DMS114 treated with DMSO at 0.1 percent for 48 hours (cell line): ENCODE measurements at regions not wholly inside any gene's neighbourhood (a gene's known extent, or its start where the extent isn't known, plus 50 kb on each side); places are given as distances from the start of the nearest gene placed in this dataset.
"Not testable (repeated sequence)": the region's sequence is repeated elsewhere in the genome, so short reads cannot be mapped to it uniquely, and the experiment has no call there.

Source experiments
- DNase-seq: peaks from one replicate; lab custom pipeline; 2025; ENCODE audit not compliant: unreplicated experiment; lab: John Stamatoyannopoulos, UW

- no peak for DNase-seq
These were observed 406.5 kb upstream of the EDIL3 start for GRCh38 chr5:84791138-84791537.

- no peak for DNase-seq
These were observed 405.7 kb upstream of the EDIL3 start for GRCh38 chr5:84790406-84790805.

GRCh38 chr5:84783003-84783402, 398.3 kb upstream of the EDIL3 start:
- no peak for DNase-seq

- no peak for DNase-seq
These were observed 394.5 kb upstream of the EDIL3 start for GRCh38 chr5:84779186-84779585.

- DNase-seq, result no peak
These were observed 379.5 kb upstream of the EDIL3 start for GRCh38 chr5:84764227-84764626.

- DNase-seq, result no peak
These were observed 373.3 kb upstream of the EDIL3 start for GRCh38 chr5:84758008-84758407.

- no peak for DNase-seq
These were observed 368.1 kb upstream of the EDIL3 start for GRCh38 chr5:84752780-84753179.

GRCh38 chr5:84748313-84748712, 363.6 kb upstream of the EDIL3 start:
- no peak for DNase-seq

GRCh38 chr5:84746280-84746679, 361.6 kb upstream of the EDIL3 start:
- DNase-seq, result not testable (repeated sequence)

- no peak for DNase-seq
These were observed 356.4 kb upstream of the EDIL3 start for GRCh38 chr5:84741056-84741455.

GRCh38 chr5:84729326-84729725, 344.6 kb upstream of the EDIL3 start:
- DNase-seq, result no peak

- no peak for DNase-seq
These were observed 343.0 kb upstream of the EDIL3 start for GRCh38 chr5:84727708-84728107.

GRCh38 chr5:84725946-84726570, 341.4 kb upstream of the EDIL3 start:
- DNase-seq, result no peak

GRCh38 chr5:84724683-84725082, 340.0 kb upstream of the EDIL3 start:
- no peak for DNase-seq

GRCh38 chr5:84724181-84724580, 339.5 kb upstream of the EDIL3 start:
- no peak for DNase-seq

- DNase-seq, result no peak
These were observed 333.7 kb upstream of the EDIL3 start for GRCh38 chr5:84718377-84718776.

- no peak for DNase-seq
These were observed 331.0 kb upstream of the EDIL3 start for GRCh38 chr5:84715686-84716085.

- DNase-seq, result no peak
These were observed 330.4 kb upstream of the EDIL3 start for GRCh38 chr5:84715091-84715490.

- DNase-seq, result no peak
These were observed 324.4 kb upstream of the EDIL3 start for GRCh38 chr5:84709075-84709474.

- DNase-seq, result no peak
These were observed 322.3 kb upstream of the EDIL3 start for GRCh38 chr5:84706678-84707641.

GRCh38 chr5:84700545-84700944, 315.9 kb upstream of the EDIL3 start:
- DNase-seq, result not testable (repeated sequence)

GRCh38 chr5:84696651-84697050, 312.0 kb upstream of the EDIL3 start:
- no peak for DNase-seq
